Putamen (tissue), 1 donor: ENCODE measurements at regions not wholly inside any gene's neighbourhood (a gene's known extent, or its start where the extent isn't known, plus 50 kb on each side); places are given as distances from the start of the nearest gene placed in this dataset.
"Not testable (repeated sequence)": the region's sequence is repeated elsewhere in the genome, so short reads cannot be mapped to it uniquely, and the experiment has no call there.

Experiments
- DNase-seq: peaks from one replicate; pipeline ENCODE4 v3.0.0-alpha.2; 2016; ENCODE audit warnings: low spot score

DNA sequence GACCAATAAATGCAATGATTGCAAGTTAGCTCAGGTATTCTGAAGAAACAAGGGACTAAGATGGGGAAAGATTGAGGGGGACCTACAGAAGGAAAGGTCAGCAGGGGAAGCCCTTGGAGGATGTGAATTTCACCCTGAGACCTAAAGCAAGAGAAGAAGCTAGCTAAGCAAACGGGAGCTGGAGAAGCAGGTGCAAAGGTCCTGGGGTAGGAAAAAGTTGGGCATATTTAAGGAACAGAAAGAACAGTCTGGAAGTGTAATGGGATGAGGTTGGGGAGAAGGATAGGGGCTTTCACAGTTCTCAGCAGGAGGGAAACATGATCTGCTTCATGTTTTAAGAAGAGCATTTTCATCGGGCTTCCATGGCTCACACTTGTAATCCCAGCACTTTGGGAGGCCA is 89.7 kb upstream of the SLC45A1 start:
- DNase-seq: no peak

DNA sequence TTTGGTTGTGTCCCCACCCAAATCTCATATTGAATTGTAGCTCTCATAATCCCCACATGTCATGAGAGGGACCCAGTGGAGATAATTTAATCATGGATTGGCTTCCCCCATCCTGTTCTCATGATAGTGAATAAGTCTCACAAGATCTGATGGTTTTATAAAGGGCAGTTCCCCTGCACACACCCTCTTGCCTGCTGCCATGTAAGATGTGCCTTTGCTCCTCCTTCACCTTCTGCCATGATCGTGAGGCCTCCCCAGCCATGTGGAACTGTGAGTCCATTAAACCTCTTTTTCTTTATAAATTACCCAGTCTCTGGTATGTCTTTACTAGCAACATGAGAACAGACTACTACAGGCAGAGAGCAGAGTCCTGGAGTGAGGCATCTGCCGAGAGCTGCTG is 90.2 kb upstream of the SLC45A1 start:
- not testable (repeated sequence) for DNase-seq

DNA sequence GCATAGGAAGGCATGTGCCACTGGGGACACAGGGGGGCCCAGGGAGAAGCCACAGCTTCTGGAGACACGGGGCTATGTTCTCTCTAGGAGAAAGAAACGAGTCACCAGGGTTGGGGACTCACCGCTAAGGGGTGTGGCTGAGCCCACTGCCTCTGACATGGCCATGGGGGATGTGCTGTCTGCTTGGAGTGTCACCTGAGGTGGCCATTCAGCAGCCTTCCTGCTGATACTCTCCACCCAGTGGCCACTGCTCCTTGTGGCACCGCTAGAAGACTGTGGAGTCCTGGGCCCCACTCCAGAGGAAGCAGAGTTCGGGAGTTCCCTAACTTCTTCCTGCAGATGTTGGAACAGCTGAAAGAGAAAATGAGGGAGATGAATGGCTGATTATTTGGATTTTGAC is 91.2 kb upstream of the SLC45A1 start:
- no peak for DNase-seq

DNA sequence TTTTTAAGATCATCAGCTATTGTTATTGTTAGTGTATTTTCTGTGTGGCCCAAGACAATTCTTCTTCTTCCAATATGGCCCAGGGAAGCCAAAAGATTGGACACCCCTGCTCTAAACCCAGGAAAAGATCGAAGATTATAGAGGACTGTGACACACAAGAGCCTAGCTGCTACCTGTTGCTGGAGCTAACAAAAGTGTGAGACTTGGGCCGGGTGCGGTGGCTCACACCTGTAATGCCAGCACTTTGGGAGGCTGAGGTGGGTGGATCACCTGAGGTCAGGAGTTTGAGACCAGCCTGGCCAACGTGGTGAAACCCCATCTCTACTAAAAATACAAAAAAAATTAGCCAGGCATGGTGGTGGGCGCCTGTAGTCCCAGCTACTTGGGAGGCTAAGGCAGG is 91.9 kb upstream of the SLC45A1 start:
- not testable (repeated sequence) for DNase-seq

DNA sequence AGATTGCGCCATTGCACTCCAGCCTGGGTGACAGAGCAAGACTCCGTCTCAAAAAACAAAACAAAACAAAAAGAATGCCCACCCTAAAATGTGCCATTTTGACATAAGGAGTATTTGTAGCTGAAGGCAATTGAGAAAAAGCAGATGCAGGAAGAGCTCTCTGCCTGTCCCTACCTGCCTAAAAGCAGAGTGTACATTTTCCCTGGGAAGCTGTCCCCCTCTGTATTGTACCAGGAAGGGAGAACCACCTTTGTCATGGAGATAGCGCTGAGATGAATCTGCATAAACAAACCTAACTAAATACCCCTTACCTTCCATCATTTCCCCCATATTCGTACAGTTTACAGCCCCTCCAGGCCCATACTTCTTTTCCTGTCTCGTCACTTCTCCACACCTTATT is 94.4 kb upstream of the SLC45A1 start:
- no peak for DNase-seq

DNA sequence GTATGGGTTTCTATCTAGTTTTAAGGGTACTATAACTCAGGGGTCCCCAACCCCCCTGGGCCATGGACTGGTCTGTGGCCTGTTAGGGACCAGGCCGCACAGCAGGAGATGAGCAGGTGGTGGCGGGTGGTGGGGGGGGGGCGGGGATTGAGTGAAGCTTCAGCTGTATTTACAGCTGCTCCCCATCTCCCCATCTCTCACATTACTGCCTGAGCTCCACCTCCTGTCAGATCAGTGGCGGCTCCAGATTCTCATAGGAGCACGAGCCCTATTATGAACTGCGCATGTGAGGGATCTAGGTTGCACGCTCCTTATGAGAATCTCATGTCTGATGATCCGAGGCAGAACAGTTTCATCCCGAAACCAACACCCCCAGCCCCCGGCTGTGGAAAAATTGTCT is 95.1 kb upstream of the SLC45A1 start:
- no peak for DNase-seq

DNA sequence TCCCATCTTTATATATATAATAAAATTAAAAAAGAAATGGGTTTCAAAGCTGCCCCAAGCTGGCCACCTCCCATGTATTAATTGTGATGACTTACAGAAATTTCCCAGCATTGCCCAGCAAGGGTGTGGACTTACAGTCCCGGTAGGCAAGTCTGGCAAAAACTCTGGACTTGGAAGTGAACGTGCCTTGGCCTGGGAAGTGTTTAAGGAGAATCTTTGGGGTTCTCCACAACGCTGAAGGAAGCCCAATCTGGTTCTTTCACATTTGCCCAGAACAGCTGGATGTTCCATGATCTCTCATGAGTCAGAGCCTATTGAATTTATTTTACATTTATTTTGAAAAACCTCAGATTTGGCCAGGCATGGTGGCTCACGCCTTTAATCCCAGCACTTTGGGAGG is 98.4 kb upstream of the SLC45A1 start:
- DNase-seq: no peak

DNA sequence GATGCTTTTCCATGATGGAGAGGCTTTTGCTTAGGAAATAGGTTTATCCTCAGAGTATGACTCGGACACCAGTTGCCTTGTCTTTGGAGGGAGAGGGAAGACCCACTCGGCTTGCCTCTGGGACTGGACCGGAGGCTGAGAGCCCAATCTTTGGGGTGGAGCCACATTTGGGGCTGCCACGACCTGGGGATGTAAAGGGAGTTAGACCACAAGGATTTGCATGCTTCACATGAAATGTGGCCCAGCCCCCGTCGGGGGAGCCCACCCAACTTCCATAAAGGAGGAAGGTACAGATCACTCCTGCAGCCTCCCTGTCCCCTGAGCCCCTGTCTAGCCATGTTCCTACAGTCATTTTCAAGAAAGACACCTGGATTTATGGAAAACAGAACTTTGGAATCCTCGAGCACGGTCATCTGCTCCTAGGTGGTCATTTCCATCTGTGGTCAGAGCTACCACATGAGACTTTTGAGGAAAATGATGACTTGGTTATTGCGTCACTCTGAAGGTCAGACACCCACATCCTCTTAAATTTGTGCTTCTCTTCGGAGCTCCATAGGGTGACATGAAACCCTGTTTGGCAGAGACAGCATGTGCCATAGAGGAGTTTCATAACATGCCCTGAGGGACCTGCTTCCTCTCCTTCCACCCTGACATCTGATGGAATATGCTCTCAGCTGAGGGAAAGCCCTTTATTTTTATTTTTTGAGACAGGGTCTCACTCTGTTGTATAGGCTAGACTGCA is 99.4 kb upstream of the SLC45A1 start:
- DNase-seq: no peak

DNA sequence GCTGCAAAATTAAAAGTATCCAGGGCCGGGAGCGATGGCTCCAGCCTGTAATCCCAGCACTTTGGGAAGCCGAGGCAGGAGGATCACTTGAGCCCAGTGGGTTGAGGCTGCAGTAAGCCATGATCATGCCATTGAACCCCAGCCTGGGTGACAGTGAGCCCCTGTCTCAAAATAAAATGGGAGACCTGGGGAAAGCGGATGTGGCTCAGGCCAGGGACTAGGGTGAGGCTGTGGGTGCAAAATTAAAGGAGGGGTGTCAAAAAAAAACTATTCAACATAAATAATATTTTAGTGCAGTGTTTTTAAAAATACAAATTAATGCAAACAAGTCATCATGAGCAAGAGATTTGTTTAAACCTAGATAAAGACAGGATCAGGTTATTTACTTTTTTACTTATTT is 100.1 kb upstream of the SLC45A1 start:
- DNase-seq: no peak

DNA sequence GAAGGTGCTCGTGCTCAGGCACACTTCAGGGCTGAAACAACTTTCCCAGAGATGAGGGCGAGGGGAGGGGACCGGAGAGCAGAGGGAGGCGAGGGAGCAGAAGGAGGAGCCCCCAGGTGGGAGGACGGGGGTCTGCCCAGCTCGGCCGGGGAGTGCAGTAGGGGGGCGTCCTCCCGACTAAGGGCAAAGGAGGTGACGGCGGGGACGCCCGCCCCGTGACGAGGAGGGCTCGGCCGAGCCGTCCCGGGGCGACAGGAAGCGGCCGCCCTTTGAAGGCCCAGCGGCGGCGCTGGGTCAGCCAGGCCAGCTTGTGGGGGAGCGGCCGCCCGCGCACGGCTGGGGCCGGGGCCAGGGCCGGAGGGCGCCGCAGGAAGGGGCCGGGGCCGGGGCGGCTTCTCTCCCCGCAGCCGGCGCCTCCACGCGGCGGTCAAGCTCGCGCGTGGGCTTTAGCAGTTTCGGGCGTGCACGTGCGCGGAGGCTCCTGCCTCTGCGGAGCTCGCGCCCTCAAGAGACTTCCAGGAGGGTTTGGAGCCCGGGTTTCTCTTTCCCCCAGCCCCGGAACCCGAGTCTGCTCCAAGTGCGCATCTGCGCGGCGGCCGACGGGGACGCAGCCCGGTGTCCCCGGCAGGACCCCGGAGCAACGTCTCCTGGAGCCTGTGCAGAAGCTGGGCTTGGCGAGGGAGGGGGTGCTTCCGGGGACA is 100.8 kb upstream of the SLC45A1 start:
- no peak for DNase-seq

DNA sequence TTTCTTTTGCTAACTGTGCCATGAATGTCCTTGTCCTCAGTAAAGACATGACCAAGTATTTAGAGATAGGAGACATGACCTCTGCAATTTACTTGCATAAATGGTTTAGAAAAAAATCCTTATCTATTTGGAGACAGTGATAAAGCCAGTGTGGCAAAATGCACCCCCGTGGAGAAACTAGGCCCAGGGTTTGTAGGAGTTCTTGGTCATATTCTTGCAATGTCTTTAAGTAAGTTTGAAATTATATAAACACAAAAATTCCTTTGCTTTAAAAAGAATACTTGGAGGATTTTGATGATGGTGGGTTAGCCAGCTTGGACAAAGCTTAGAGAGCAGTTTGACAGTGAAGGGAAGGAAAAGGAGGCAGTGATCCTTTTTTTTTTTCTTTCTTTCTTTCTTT is 101.9 kb upstream of the SLC45A1 start:
- DNase-seq: no peak

DNA sequence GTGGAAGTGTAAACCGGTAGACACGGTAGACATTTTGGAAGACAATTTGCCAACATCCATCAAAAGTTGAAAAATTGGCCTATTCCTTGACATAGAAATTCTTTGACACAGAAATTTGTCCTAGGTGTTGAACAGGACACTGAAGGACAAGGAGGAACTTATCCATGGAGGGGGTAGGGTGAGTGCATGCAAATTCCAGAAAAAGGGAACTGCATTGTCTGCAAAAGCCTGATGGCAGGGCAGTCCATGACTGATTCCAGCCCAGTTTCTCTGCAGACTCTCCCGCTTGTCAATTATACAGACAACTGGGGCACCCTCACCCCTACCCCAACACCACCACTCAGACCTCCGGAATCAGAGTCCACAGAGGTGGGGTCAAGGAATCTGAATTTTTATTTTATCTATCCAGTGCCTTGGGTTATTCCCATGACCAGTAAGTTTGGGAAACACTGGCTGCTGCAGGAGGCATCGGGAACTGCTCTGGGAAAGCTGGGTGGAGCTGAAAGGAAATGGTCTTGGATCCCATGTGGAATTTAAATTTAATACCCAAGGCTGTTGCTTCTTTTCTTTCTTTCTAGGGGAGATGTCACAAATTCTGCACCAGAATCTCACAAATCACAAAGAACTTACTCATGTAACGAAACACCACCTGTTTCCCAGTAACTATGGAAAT is 103.3 kb upstream of the SLC45A1 start:
- DNase-seq: no peak

DNA sequence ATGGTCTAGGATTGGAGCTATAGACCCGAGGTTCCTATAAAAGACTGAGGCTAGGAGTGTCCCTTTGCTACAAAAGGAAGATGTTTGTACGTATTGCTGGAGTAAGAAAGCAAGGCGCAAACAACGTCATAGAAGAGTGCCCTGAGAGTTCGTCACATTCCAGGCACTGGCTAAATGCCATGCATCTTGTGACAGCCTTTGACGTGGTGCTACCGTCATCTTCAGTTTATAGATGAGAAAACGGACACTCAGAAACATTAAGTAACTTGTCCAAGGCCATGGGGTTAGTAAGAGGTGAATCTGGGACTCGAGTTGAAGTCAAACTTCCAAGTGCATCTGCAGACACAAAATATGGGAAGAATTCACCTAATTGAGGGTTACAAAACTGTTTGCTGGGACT is 104.2 kb upstream of the SLC45A1 start:
- no peak for DNase-seq

DNA sequence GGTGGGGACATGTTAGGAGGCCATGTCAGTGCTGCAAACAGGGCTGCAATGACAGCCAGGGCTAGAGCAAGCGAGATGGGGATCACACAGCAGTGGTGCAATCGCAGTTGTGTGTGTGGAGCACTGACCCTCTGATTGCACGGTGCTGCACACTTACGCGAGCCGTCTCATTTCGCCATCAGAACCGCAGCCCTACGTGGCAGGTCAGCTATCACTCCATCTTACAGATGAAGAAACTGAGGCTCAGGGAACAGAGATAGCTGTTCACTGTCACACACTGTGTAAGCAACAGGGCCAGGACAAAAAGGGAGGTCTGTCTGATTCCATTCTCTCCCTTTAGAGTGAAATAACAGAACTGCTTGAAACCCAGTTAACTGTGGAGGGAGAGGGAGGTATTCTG is 104.8 kb upstream of the SLC45A1 start:
- no peak for DNase-seq

DNA sequence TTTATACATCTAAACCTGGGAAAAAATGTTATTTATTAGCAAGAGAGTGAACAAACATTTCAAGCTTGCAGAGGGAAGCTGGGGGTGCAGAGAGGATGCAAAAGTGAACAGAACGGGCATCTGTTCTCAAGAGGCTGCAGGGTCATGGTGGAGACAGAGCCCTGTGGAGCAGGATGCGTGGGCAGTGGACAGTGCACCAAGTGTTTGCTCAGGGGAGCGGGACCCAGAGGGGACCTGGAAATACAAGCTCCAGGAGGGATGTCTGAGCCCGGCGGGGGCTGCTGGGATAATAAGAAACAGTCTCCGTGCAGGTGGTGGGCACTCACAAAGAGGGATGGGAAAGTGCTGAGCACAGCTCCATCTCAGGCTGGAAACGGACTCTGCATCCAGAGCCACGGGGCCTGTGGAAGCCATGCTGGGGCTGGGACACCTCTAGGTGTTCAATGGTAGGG is 105.3 kb upstream of the SLC45A1 start:
- DNase-seq: no peak

DNA sequence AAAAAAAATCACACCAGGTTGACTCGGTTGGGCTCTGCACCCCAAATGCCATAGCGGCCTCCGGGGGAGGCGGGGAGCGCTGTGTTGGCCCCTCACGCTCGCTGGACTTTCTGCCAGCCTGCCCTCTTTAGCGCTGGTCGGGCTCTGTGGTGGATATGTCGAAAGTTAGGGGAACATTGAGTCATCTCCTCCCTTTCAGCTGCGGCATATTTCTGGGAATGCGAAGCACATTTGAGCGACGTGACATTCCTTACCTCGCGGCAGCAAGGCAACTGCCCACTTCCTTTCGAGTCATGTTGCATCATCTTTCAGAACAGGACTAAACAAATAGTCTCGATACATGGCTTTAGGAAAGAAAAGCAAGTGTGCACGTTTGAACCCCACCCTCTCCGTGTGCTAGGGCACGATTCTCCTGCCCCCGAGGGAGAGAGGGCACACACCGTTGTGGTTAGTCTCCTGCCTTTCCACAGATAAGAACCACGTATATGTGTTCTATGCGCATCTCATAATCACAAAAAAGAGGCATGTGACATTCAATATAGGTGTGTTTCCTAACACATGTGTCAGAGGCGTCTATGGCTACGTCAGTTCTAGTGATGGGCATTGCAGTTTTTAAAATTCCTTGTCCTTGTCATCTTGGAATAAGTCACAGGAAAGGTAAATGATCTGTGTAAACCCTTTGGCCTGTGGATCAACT is 105.9 kb upstream of the SLC45A1 start:
- no peak for DNase-seq

DNA sequence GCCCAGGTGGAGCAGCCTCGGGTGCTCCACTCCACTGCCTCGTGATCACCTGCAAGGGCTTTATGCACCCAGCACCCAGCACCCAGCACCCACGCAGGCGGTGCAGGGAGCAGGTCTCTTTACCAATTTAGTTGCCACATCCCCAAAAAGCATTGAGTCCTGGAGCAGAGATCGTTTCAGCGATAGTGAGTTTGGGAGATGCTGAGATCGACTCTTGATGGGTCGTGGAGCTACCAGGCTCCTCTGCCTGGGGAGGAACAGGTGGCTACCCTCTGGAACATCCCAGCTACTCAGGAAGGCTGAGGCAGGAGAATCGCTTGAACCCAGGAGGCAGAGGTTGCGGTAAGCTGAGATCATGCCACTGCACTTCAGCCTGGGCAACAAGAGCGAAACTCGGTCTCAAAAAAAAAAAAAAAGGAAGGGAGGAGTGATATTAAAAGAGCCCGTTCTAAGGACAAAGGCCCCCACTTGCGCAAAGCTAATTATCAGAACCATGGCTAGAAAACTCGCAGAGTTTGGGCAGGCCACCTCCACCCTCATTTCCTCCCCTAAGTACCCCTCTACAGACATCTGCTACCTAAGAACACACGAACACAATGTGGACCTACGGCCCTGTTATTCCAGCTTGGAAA is 106.5 kb upstream of the SLC45A1 start:
- no peak for DNase-seq

DNA sequence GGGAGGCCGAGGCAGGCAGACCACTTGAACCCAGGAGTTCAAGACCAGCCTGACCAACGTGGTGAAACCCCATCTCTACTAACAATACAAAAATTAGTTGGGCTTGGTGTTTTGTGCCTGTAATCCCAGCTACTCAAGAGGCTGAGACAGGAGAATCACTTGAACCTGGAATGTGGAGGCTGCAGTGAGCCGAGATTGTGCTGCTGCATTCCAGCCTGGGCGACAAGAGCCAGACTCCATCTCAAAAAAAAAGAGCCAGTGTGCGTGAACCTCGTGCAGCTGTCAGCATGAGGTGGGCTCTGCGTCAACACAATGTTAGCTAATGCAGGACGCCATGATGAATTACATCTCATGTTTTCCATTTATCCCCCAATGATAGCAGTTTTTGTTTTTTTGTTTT is 110.7 kb upstream of the SLC45A1 start:
- DNase-seq: no peak

DNA sequence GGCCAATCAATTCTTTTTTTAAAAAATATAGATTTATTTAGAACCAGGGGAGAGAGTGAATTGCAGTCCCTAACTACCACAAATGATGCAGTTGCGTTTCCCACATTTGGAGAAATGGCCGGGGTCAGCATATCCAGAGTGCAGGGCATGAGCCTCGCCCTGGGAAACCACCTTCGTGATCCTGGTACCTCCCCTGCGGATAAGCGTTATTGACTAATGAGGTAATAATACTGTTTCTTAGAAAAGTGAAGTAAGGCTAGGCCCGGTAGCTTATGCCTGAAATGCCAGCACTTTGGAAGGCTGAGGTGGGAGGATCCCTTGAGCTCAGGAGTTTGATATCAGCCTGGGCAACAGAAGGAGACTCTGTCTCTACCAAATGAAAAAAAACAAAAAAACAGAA is 111.5 kb upstream of the SLC45A1 start:
- no peak for DNase-seq

DNA sequence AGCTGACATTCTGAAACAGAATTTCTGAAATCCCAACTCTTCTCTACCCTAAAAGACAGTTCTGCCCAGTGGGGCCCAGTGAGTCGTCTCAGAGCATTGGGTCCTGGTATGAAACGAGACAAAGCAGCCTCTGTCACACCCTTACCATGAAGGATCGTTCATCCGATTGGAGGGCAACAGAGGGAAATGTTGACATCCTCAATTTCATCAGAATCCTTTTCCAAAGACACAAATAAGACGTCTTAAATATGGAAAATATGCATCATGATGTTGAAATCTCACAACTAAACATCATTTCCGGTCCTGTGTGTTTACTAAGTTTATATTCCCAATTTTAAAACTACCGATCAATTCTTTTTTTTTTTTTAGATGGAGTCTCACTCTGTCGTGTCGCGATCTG is 112.1 kb upstream of the SLC45A1 start:
- DNase-seq: no peak

DNA sequence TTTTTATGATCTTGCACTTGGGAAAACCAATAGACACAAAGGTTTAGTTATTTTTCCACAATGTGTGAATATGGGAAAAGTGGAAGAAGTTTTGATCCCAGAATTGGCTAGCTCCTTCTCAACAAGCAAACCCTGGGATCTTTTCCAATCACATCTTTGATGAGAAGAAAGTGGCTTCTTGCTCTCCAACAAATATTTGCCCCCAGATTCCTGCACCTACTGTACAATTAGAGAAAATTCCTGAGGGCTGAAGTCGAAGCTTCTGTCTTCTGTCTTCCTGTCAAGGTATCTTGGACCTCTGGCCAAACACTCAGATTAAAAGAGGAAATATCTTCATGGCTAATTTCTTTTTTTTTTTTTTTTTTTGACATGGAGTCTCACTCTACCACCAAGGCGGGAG is 113.1 kb upstream of the SLC45A1 start:
- no peak for DNase-seq

DNA sequence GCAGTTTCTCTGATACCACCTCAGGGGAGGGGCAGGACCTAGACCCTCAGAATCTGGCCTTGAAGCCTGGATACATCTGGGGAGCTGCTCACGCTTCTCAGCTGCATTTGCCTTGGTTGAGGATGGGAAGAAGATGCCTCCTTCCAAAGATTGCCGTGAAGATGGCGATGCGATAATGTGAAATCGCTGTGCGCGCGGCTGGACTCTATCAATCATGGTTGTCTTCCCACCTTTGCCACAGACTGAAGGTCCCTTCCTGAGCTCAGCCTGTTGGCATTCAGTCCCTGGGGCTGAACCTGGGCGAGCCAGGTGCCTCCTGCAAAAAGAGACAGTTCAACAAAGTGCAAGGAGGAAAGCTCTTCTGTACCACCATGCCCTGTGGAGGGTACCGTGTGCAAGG is 114.4 kb upstream of the SLC45A1 start:
- no peak for DNase-seq
